ENCODE measurements at regions not wholly inside any gene's neighbourhood (a gene's known extent, or its start where the extent isn't known, plus 50 kb on each side); places are given as distances from the start of the nearest gene placed in this dataset.
A peak's percentile ranks its signal among the peaks of the same experiment; 100 is the strongest.

- no peak for ATAC-seq
- TF ChIP-seq CSDC2 (CRISPR knock-in tag; IDR thresholded peaks at IDR 0.05) (no peak), ZC3H10 (CRISPR knock-in tag; IDR thresholded peaks at IDR 0.05) (no peak), TCF4 (CRISPR knock-in tag; IDR thresholded peaks at IDR 0.05; ENCODE audit: borderline replicate concordance) (no peak), OSR1 (CRISPR knock-in tag; IDR thresholded peaks at IDR 0.05) (no peak)
These were observed 230.9 kb downstream of the PIK3R1 start for GRCh38 chr5:68446487-68446894.

GRCh38 chr5:68447136-68447929, 231.8 kb downstream of the PIK3R1 start:
- ATAC-seq: no peak
- TF ChIP-seq ISL1 (CRISPR knock-in tag; IDR thresholded peaks at IDR 0.05): peak; percentile 68
- no peak for TF ChIP-seq TSHZ2 (CRISPR knock-in tag; IDR thresholded peaks at IDR 0.05)
- TF ChIP-seq TCF4 (CRISPR knock-in tag; IDR thresholded peaks at IDR 0.05; ENCODE audit: borderline replicate concordance): 0 out of 2 replicates have a peak, but pooled peaks have one; percentile 7
- no peak for TF ChIP-seq ZNF8 (CRISPR knock-in tag; IDR thresholded peaks at IDR 0.05)
- peak; percentile 69; the same call in 1 of the 2 replicates for TF ChIP-seq CREB5 (CRISPR knock-in tag; IDR thresholded peaks at IDR 0.05; ENCODE audit: low read depth)
- 0 out of 2 replicates have a peak, but pooled peaks have one; percentile 39 for TF ChIP-seq POU6F1 (CRISPR knock-in tag; IDR thresholded peaks at IDR 0.05; ENCODE audit: borderline replicate concordance, low read depth)

- ATAC-seq: no peak
- TF ChIP-seq PATZ1 (CRISPR knock-in tag; IDR thresholded peaks at IDR 0.05; ENCODE audit: borderline replicate concordance) (no peak), GLIS3 (CRISPR knock-in tag; IDR thresholded peaks at IDR 0.05) (no peak), TSHZ2 (CRISPR knock-in tag; IDR thresholded peaks at IDR 0.05) (no peak), CSDC2 (CRISPR knock-in tag; IDR thresholded peaks at IDR 0.05) (no peak), ISL1 (CRISPR knock-in tag; IDR thresholded peaks at IDR 0.05) (no peak), ZNF8 (CRISPR knock-in tag; IDR thresholded peaks at IDR 0.05) (no peak), ESRRG (CRISPR knock-in tag; IDR thresholded peaks at IDR 0.05) (no peak), POU6F1 (CRISPR knock-in tag; IDR thresholded peaks at IDR 0.05; ENCODE audit: borderline replicate concordance, low read depth) (no peak)
These were observed 233.8 kb downstream of the PIK3R1 start for GRCh38 chr5:68449380-68449779.

All from SK-N-SH treated with all-trans-retinoic acid at 6 μM for 48 hours (cell line).